RWPE2 (cell line): ENCODE measurements at regions not wholly inside any gene's neighbourhood (a gene's known extent, or its start where the extent isn't known, plus 50 kb on each side); places are given as distances from the start of the nearest gene placed in this dataset.
A peak's percentile ranks its signal among the peaks of the same experiment; 100 is the strongest.

Experiments
- ATAC-seq: fragments of 200-7000 bp; cut with Tn5 transposase; 3 replicates; pipeline ENCODE4 v1.9.1; 2021; ENCODE audit warnings: low read depth
- DNase-seq: peaks from one replicate; pipeline ENCODE4 v3.0.0-alpha.2; 2020; ENCODE audit warnings: low spot score
- H3K27ac ChIP-seq: fragments of 450-650 bp; 2 replicates; pipeline ENCODE4 v1.5.1; 2017; ENCODE audit warnings: mild to moderate bottlenecking; ENCODE audit not compliant: poor library complexity, severe bottlenecking
- H3K27me3 ChIP-seq: fragments of 250-450 bp; sonication (Bioruptor Pico); 2 replicates; pipeline ENCODE4 v1.5.1; 2021; ENCODE audit warnings: mild to moderate bottlenecking, moderate library complexity; ENCODE audit not compliant: insufficient read depth, poor library complexity, severe bottlenecking
- H3K36me3 ChIP-seq: fragments of 250-450 bp; sonication (Bioruptor Pico); 2 replicates; pipeline ENCODE4 v1.5.1; 2020; ENCODE audit warnings: low read depth, mild to moderate bottlenecking, moderate library complexity
- H3K4me1 ChIP-seq: fragments of 250-450 bp; sonication (Bioruptor Pico); 2 replicates; pipeline ENCODE4 v1.5.1; 2021; ENCODE audit warnings: mild to moderate bottlenecking, moderate library complexity; ENCODE audit not compliant: insufficient read depth, poor library complexity, severe bottlenecking
- H3K4me3 ChIP-seq: fragments of 250-450 bp; sonication (Bioruptor Pico); 2 replicates; pipeline ENCODE4 v1.5.1; 2021; ENCODE audit warnings: mild to moderate bottlenecking, moderate library complexity; ENCODE audit not compliant: severe bottlenecking
- H3K9me3 ChIP-seq: fragments of 250-450 bp; sonication (Bioruptor Pico); 2 replicates; pipeline ENCODE4 v1.5.1; 2021; ENCODE audit warnings: mild to moderate bottlenecking, moderate library complexity; ENCODE audit not compliant: severe bottlenecking
- CTCF ChIP-seq: fragments of 450-650 bp; IDR thresholded peaks from one replicate; pipeline ENCODE4 v1.5.1; 2017; ENCODE audit warnings: mild to moderate bottlenecking, moderate library complexity; ENCODE audit not compliant: poor library complexity, severe bottlenecking

DNA sequence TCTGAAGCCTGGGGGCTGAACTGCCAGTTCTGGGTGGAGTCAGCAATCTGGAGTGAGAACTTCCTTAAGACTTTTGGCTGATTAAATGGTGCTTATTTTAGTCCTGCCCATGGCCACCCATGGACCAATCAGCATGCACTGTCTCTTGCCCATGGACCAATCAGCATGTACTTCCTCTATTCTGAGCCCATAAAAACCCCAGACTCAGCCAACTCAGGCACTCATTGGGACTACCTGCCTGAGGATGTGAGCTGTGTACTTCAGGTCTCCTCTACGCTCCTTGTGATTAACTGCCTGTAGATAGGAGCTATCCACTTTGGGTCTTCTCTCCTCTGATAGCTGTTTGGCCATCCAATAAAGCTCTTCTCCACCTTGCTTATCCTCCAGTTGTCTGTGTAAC lies 342.3 kb upstream of the CCDC179 start:
- Histone ChIP-seq H3K27me3 (no peaks in the 10 kb centered on the region), H3K4me1 (peaks cover 25% of the 10 kb centered on the region), H3K9me3 (no peaks in the 10 kb centered on the region), H3K27ac (no peak overlapping the region), H3K4me3 (no peak overlapping the region), H3K36me3 (no peaks in the 10 kb centered on the region)
- TF ChIP-seq CTCF, result no peak
- DNase-seq (no peak), ATAC-seq (no peak)

DNA sequence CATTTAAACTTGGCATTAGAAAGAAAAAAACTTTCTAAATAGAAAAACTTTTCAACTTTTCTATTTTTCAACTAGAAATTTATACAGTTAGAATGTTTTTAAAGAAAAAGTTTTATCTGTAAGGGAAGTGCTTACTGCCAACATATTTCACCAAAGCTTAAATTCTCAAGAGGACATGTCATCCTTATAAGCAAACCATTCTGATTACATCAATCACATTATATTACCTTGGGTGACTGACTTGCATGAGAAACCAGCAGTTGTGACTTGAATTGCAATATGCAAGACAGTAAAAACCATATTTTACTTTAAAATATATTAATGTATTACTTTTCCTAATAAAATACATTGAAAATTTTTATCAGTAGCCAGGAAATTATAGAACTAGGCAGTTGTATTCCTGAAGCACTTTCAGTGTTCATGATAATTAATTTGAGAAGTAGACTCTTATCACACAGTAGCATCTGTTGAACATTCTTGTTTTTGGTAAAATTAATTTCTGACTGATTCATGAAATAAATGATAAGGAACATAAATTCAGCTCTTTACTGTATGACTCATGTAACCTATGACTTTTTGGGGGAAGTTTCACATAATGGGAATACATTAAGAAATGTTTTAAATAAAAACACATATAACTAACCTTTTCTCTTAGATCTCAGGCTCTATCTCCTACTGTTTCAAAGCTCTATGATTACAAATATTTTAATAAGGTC lies 345.0 kb upstream of the CCDC179 start:
- ATAC-seq, result peak; percentile 50
- H3K4me3 ChIP-seq, result no peak overlapping the region
- H3K4me1 ChIP-seq, result peaks cover 25% of the 10 kb centered on the region
- no peaks in the 10 kb centered on the region for H3K9me3 ChIP-seq
- H3K27me3 ChIP-seq, result no peaks in the 10 kb centered on the region
- peak overlapping the region; percentile 72 for H3K27ac ChIP-seq
- H3K36me3 ChIP-seq, result no peaks in the 10 kb centered on the region
- no peak for DNase-seq
- no peak for TF ChIP-seq CTCF

DNA sequence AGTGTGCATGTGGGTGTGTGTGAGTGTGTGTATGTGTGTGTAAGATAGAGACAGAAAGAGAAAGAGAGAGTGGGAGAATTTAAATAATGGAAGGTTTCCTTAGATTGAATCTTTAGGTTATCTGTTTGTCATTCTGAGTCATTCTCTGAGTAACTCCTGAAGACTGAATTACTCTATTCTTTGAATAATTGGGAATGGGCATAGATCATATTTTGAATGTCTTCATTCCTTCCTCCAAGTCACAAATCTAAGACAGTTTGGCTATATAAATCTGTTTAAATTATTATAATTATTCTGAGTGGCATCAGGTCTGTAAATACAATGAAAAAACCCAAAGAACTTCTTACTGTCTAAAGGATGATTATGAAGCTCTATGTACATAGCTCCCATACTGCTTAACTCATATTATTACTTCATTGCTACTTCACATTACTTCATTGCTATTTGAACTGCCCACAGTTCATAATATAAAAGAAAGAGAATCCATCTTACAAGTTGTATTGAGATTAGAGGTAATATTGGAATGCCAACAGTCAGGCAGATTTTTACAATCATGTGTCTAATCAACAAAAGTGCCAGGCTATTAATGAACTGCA lies 346.6 kb upstream of the CCDC179 start:
- H3K9me3 ChIP-seq, result no peaks in the 10 kb centered on the region
- no peaks in the 10 kb centered on the region for H3K36me3 ChIP-seq
- H3K27ac ChIP-seq, result peak overlapping the region; percentile 72
- TF ChIP-seq CTCF, result no peak
- no peak for DNase-seq
- H3K4me1 ChIP-seq, result peaks cover 34% of the 10 kb centered on the region
- ATAC-seq, result peak; percentile 80
- H3K4me3 ChIP-seq, result no peak overlapping the region
- no peaks in the 10 kb centered on the region for H3K27me3 ChIP-seq

- DNase-seq, result no peak
- peak; percentile 74 for ATAC-seq
Observed at GRCh38 chr11:23211221-23211620, 350.9 kb upstream of the CCDC179 start.

More at GRCh38 chr11:23211221-23211620, 350.9 kb upstream of the CCDC179 start:
- Histone ChIP-seq H3K27ac (peak overlapping the region; percentile 35), H3K27me3 (no peaks in the 10 kb centered on the region), H3K4me3 (no peak overlapping the region), H3K4me1 (peaks cover 19% of the 10 kb centered on the region), H3K9me3 (no peaks in the 10 kb centered on the region), H3K36me3 (no peaks in the 10 kb centered on the region)
- no peak for TF ChIP-seq CTCF
